Activated CD8-positive, alpha-beta memory T cell treated with anti-CD3 and anti-CD28 coated beads, Interleukin-2, amount 50 U/mL, for 4 hours (primary cell): ENCODE measurements at regions not wholly inside any gene's neighbourhood (a gene's known extent, or its start where the extent isn't known, plus 50 kb on each side); places are given as distances from the start of the nearest gene placed in this dataset.
"Not testable (repeated sequence)": the region's sequence is repeated elsewhere in the genome, so short reads cannot be mapped to it uniquely, and the experiment has no call there.

Source experiments
- DNase-seq: peaks from one replicate; pipeline ENCODE4 v3.0.0-alpha.2; 2020

DNA sequence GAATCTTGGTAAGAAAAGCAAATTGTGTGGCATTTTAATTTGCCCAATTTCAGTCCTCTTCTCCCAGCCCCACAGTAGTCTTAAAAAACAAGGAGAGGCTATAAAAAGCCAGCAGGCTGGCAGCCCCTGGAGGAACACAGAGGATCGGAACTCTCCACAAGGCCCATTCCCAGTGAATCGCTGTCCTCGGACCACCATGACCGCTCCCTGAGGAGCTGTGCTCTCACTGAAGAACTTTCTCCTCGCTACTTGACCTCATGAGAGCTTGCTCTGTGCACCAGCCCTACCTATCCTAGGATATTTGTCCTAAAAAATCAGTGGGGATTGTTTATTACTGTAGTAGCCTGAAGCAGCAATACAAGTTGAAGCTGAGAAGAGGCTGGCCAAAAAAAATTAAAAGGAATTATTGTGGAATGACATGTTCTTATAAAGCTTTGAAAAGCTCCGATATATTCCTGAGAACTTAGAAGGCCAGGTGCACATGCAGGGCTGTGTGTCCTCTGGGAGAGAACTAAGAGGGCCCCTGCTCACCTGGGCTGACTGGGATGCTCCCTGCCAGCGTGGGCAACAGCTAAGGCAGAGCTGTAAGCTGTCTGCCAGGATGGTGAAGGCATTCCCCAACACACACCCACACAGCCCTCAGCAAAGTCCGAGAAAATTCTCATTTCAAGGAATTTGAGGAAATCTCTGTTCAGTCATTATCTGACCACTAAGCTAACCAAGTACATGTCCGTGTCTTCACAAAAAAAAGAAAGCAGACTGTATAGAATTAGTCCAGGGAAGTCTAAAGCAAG, 148.8 kb upstream of the SFSWAP start:
- DNase-seq, result no peak

GRCh38 chr12:131564138-131564727, 146.7 kb upstream of the SFSWAP start:
- not testable (repeated sequence) for DNase-seq

DNA sequence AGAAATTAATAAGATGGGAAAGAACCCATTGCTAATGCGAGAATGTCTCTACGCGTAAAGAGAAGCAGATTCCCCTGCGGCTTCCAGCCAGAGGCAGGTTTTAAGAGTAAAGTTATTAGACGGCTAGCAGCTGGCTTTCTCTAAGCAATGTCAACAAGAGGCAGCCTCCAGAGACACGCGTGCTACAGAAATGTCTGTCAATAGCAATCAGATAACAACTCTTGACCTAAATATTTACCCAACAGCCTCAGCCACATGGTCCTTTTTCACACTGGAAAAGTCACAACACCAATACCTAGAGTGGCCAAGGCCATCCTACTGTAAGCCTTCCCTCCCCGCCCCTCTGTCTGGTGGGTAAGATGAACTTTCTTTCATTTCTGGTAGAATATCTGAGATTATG, 146.0 kb upstream of the SFSWAP start:
- DNase-seq, result no peak

DNA sequence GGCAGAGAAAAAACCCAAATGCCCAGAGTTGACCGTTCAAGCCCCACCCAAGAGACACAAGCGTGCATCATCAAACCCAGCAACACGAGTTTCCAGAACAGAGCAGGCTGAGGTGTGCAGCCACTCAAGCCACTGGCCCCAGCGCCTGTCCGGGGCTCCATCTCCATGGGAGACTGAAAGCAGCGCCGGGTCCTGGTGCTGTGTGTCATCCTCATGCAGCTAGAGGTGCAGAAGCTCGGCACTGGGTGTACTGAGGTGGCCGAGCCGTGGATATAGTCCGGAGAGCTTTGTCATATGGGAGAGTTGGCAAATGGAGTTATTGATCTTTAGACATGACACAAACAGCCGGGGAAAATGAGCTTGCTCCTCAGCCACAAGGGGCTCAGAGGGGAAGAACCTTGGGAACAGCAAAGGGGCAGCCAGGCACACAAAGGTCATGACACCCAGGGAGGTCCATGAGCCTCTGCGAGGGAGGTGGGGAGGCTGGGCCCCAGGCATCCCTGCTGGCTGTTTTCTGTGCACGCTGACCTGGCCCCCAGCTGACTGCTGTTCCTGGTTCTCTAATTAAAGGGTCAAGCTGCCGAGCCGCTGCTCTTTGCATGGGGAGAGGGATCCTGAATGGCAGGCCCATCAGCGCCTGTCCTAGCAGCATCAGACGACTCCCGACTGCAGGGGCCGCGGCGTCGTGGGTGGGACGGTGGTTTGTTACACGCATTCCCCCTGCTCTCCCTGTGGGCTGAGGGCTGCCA, 145.4 kb upstream of the SFSWAP start:
- no peak for DNase-seq

- no peak for DNase-seq
Measured at GRCh38 chr12:131568336-131568735, 142.6 kb upstream of the SFSWAP start.

- DNase-seq, result no peak
Measured at GRCh38 chr12:131570596-131570995, 140.3 kb upstream of the SFSWAP start.

DNA sequence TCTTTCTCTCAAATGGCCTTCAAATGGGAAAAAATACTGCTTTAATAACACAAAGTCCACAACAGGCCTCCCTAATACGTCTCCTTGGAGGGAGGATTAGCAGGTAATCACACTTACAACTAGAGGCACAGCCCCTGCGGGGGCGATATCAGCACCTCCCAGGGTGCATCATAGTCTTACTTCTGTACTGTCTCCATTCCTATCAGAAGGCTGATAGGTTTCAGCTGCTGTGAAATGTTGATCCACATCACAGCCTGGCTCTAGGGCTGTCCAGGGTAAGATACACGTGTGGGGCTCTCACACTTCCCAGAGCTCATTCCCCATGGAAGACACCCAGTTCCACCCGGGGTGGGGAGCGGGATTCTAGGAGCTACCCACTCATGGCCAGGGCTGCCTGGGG, 139.1 kb upstream of the SFSWAP start:
- DNase-seq, result no peak

DNA sequence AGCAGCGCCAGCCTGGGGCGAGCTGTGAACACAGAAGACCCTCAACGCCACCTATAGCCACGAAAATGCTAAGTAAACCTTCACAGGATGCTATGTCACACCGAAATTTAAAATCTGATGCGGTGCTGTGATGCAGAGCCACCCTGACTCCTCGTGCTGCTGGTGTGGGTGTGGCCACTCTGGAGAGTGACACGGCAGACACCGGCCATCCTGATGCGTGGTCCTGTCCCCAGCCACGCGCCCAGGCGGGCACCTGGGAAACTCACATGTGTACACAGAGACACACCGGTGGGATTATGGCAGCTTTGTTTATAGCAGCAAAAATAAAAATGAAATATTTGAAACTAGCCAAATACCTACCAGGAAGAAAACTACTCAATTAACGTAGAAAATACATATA, 138.3 kb upstream of the SFSWAP start:
- no peak for DNase-seq

GRCh38 chr12:131573631-131574394, 137.1 kb upstream of the SFSWAP start:
- no peak for DNase-seq

DNA sequence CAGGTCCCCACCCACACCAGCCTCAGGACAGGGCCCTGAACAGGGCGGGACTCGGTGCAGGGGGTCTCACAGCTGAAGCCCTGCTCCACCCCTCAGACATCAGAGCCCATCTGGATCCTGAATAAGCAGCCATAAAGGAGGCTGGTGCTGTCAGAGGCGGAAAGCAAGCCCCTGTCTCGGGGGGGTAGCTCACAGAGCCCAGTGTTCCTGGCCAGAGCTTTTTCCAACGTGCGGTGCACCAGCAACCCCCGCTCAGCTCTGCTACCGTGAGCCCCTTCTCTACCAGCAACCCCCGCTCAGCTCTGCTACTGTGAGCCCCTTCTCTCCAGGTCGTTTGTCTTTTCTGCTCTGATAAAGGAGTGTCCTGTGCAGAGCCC, 136.5 kb upstream of the SFSWAP start:
- DNase-seq, result no peak

- DNase-seq, result no peak
Measured at GRCh38 chr12:131575371-131575770, 135.5 kb upstream of the SFSWAP start.

GRCh38 chr12:131576734-131577133, 134.2 kb upstream of the SFSWAP start:
- not testable (repeated sequence) for DNase-seq

GRCh38 chr12:131577766-131578165, 133.1 kb upstream of the SFSWAP start:
- DNase-seq, result no peak

GRCh38 chr12:131578828-131579470, 131.9 kb upstream of the SFSWAP start:
- DNase-seq, result no peak

DNA sequence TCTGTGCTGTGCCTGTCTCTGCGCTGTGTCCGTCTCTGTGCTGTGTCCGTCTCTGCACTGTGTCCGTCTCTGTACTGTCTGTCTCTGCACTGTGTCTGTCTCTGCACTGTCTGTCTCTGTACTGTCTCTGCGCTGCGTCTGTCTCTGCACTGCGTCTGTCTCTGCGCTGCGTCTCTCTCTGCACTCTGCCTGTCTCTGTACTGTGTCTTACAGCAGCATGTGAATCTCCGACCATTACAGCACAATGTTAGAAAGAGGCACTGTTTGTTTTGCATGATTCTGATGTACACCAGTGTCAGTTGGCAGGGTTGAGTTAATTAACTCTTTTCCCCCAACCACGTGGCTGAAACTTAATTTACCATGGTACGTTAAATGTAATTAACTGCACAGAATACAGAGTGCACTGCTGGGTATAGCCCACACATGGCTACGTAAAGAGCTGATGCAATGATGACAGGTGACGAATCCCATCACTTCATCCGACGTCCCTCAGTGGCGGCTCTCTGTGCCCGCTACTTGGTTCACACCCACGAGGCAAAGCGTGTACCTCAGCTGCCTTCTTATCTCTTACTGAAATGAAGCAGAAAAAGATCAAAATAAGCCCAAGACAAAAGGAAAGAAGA, 127.7 kb upstream of the SFSWAP start:
- no peak for DNase-seq

GRCh38 chr12:131586269-131586668, 124.6 kb upstream of the SFSWAP start:
- DNase-seq, result no peak

DNA sequence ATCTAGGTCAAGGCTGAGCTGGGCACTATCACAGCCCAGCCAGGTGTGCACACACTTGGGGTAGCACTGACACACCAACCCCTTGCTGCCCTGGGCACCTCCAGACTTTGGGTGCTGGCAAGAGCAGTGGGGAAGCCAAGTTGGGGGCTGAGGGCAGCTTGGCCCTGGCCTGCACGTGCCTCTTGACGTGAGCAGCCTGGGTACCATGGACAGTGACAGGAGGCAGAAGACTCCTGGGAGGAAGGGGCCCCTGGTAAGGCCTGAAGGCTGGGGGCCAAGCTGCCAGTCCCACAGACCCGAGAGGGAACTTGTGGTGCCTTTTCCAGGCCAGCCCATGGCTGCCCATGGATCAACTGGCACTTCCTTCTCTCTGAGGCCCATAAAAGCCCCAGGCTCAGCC, 124.1 kb upstream of the SFSWAP start:
- no peak for DNase-seq

- no peak for DNase-seq
Measured at GRCh38 chr12:131587565-131587964, 123.3 kb upstream of the SFSWAP start.

DNA sequence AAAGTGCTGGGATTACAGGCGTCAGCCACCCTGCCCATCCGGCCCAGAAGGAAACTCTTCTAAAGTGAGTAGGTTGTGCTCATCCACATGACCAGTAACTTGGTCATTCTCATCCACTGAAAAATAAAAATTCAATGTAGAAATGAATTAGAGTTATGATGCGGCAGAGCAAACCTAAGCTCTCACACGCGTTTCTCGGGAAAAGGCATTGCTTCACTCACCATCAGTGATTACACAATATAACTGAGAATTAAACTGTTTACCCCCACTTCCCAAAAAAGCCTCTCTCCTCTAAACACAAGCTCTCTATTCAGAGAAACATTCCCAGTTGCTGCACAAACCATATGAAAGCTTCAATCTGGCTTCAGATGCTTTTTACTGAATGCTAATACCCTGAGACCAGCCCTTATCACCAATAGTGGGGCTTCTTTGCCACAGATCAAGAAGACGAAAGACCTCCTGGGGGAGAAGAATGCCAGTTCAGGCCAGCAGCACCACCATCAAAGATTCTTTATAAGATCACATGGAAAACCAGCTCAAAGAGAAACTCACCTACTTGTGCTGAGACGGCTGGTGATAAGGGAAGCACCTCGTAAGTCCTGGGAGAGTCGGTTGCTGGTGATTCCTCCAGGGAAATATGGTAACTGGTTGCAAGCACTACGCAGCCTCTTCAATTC, 121.5 kb upstream of the SFSWAP start:
- DNase-seq, result no peak

DNA sequence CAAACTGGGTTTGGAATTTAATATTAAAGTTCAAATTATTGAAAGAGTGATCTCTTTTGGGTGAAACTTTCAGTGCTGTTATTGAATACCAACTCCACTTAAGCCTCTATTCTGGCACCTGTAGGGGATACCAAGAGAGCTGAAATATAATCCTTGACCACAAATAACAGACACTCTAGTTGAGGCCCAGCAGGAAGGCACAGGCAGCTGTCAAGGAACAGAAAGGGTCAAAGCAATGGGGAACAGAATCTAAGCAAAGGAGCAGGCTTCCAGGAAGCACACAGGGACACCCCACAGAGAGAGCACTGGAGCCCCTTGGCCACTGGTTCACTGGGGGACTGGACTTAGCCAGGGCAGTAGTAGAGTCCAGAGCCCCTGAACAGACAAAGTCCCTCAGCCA, 120.9 kb upstream of the SFSWAP start:
- DNase-seq, result no peak

GRCh38 chr12:131591136-131591535, 119.8 kb upstream of the SFSWAP start:
- no peak for DNase-seq
